ENCODE measurements at regions not wholly inside any gene's neighbourhood (a gene's known extent, or its start where the extent isn't known, plus 50 kb on each side); places are given as distances from the start of the nearest gene placed in this dataset.
"Not testable (repeated sequence)": the region's sequence is repeated elsewhere in the genome, so short reads cannot be mapped to it uniquely, and the experiment has no call there.

DNA sequence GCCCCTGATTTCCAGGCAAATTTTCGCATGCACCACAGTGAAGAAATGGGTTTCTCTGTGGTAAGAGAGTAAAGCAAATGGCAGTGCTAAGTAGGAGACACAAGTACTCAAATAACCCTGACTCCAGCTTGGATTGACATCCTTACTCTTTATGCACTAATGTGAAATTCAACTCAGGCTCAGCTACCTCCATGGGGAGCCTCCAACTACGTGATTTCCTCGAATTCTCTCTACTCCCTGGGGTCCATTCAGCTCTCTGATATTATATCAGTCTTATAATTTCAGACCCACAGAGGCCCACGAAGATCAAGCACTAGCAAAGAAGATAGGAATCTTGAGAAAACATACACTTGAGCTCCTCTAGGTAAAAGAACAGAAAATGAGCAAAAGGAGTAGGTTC lies 407.6 kb upstream of the CCDC54 start:
- WGBS, 2 experiments = 85 to 89% methylated on average over 4 of the region's 4 CpGs

DNA sequence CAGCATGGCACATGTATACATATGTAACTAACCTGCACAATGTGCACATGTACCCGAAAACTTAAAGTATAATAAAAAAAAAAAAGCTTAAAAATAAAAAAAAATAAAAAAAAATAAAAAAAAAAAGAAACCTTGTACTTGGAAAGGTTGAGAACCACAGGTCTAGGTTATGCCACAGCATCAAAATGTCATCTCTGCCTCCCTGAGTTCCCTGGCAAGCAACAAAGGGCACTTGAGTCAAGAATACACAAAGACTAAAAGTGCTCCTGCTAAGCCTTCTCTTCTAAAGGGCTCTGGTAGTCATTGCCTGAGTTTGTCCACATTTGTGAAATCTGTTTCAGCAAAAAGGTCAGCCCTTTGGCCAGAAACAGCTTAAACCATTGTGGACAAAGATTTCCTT lies 395.8 kb upstream of the CCDC54 start:
- WGBS, 2 experiments = no CpG with 5 or more reads among the region's 1 CpG
- H3K27me3 ChIP-seq (ENCODE audit: control insufficient read depth, insufficient read depth, low read length, poor library complexity, severe bottlenecking) = no peaks in the 10 kb centered on the region

More for the DNA sequence above, 407.6 kb upstream of the CCDC54 start:
- Histone ChIP-seq H3K4me1 (ENCODE audit: control insufficient read depth, insufficient read depth, low read length) (no peaks in the 10 kb centered on the region), H3K27me3 (ENCODE audit: control insufficient read depth, insufficient read depth, low read length, poor library complexity, severe bottlenecking) (no peaks in the 10 kb centered on the region), H3K27ac (ENCODE audit: insufficient read depth, low read depth, low read length, poor library complexity, severe bottlenecking) (no peak overlapping the region), H3K9me3 (ENCODE audit: control insufficient read depth, low read length) (no peaks in the 10 kb centered on the region), H3K4me3 (ENCODE audit: insufficient read depth, low read depth, low read length) (no peak overlapping the region), H3K36me3 (ENCODE audit: control insufficient read depth, insufficient read depth, low read length) (no peaks in the 10 kb centered on the region)

DNA sequence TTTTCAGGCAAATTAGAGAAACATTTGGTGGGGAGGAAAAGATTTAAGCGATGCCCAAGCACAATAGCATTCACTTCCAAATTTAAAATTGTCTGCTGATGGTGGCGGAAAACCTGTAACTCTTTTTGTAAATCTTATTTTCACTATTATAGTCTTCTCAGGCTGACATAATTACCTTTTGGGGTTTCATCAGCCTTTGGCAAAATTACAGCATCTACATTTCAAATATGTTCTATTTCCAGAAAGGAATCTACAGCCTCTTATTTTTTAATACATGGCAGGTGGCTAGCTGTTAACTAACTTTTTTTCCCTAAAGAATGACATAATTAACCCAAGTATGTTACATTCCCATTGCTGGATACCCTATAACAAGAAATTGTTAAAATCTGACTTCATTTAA lies 391.5 kb upstream of the CCDC54 start:
- H3K9me3 ChIP-seq (ENCODE audit: control insufficient read depth, low read length) = no peaks in the 10 kb centered on the region
- no peaks in the 10 kb centered on the region for H3K4me1 ChIP-seq (ENCODE audit: control insufficient read depth, insufficient read depth, low read length)
- no peak overlapping the region for H3K27ac ChIP-seq (ENCODE audit: insufficient read depth, low read depth, low read length, poor library complexity, severe bottlenecking)
- 84 to 94% methylated on average over 2 of the region's 2 CpGs for WGBS, 2 experiments
- H3K4me3 ChIP-seq (ENCODE audit: insufficient read depth, low read depth, low read length) = no peak overlapping the region
- H3K27me3 ChIP-seq (ENCODE audit: control insufficient read depth, insufficient read depth, low read length, poor library complexity, severe bottlenecking) = no peaks in the 10 kb centered on the region
- no peaks in the 10 kb centered on the region for H3K36me3 ChIP-seq (ENCODE audit: control insufficient read depth, insufficient read depth, low read length)

More for the DNA sequence above, 395.8 kb upstream of the CCDC54 start:
- Histone ChIP-seq H3K9me3 (ENCODE audit: control insufficient read depth, low read length) (no peaks in the 10 kb centered on the region), H3K4me1 (ENCODE audit: control insufficient read depth, insufficient read depth, low read length) (no peaks in the 10 kb centered on the region), H3K27ac (ENCODE audit: insufficient read depth, low read depth, low read length, poor library complexity, severe bottlenecking) (no peak overlapping the region), H3K36me3 (ENCODE audit: control insufficient read depth, insufficient read depth, low read length) (no peaks in the 10 kb centered on the region), H3K4me3 (ENCODE audit: insufficient read depth, low read depth, low read length) (no peak overlapping the region)

DNA sequence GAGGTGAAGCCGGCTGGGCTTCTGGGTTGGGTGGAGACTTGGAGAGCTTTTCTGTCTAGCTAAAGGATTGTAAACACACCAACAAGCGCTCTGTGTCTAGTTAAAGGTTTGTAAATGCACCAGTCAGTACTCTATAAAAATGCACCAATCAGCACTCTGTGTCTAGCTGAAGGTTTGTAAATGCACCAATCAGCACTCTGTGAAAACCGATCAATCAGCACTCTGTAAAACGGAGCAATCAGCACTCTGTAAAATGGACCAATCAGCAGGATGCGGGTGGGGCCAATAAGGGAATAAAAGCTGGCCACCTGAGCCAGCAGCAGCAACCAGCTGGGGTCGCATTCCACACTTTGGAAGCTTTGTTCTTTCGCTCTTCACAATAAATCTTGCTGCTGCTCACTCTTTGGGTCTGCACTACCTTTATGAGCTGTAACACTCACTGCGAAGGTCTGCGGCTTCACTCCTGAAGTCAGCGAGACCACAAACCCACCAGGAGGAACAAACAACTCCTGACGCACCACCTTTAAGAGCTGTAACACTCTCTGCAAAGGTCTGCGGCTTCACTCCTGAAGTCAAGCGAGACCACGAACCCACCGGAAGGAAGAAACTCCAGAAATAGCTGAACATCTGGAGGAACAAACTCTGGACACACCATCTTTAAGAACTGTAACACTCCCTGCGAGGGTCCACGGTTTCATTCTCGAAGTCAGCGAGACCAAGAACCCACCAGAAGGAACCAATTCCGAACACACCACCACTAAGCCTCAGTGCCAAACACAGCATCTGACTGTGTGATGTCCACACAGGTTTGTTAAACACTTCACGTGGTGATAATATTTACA lies 378.2 kb upstream of the CCDC54 start:
- H3K36me3 ChIP-seq (ENCODE audit: control insufficient read depth, insufficient read depth, low read length); H3K27ac ChIP-seq (ENCODE audit: insufficient read depth, low read depth, low read length, poor library complexity, severe bottlenecking); H3K4me3 ChIP-seq (ENCODE audit: insufficient read depth, low read depth, low read length): not testable (repeated sequence)

DNA sequence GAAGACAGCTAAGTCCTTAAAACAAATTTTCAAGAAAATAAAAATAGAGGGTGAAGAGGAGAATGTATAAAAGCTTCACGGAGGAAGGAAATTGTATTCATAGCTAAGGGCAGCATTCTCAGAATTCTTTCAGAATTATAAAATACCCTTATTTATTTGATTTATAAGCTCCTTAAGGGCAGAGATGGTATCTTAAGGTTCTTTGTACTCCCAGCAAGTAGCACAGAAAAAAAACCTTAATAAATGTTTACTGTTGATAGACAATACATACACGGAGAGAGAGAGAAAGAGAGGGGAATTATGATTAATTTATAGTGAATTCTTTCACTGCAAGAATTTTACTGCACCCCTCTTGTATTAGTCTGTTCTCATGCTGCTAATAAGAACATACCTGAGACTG lies 375.6 kb upstream of the CCDC54 start:
- H3K27me3 ChIP-seq (ENCODE audit: control insufficient read depth, insufficient read depth, low read length, poor library complexity, severe bottlenecking) = no peaks in the 10 kb centered on the region
- WGBS, 2 experiments = 90 to 100% methylated on average over 1 of the region's 2 CpGs
- no peaks in the 10 kb centered on the region for H3K9me3 ChIP-seq (ENCODE audit: control insufficient read depth, low read length)
- H3K4me3 ChIP-seq (ENCODE audit: insufficient read depth, low read depth, low read length) = no peak overlapping the region
- H3K36me3 ChIP-seq (ENCODE audit: control insufficient read depth, insufficient read depth, low read length) = no peaks in the 10 kb centered on the region
- no peak overlapping the region for H3K27ac ChIP-seq (ENCODE audit: insufficient read depth, low read depth, low read length, poor library complexity, severe bottlenecking)
- H3K4me1 ChIP-seq (ENCODE audit: control insufficient read depth, insufficient read depth, low read length) = no peaks in the 10 kb centered on the region

More for the DNA sequence above, 378.2 kb upstream of the CCDC54 start:
- 93 to 96% methylated on average over 20 to 21 of the region's 21 CpGs for WGBS, 2 experiments
- not testable (repeated sequence) for H3K27me3 ChIP-seq (ENCODE audit: control insufficient read depth, insufficient read depth, low read length, poor library complexity, severe bottlenecking); H3K9me3 ChIP-seq (ENCODE audit: control insufficient read depth, low read length); H3K4me1 ChIP-seq (ENCODE audit: control insufficient read depth, insufficient read depth, low read length)

DNA sequence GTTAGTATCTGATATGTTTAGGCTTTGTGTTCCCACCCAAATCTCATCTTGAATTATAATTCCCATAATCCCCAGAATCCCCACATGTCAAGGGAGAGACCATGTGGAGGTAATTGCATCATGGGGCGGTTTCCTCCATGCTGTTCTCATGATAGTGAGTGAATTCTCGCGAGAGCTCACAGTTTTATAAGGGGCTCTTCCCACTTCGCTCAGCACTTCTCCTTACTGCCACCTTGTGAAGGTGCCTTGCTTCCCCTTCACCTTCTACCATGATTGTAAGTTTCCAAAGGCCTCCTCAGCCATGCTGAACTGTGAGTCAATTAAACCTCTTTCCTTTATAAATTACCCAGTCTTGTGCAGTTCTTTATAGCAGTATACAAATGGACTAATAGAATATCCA lies 371.9 kb upstream of the CCDC54 start:
- not testable (repeated sequence) for H3K27me3 ChIP-seq (ENCODE audit: control insufficient read depth, insufficient read depth, low read length, poor library complexity, severe bottlenecking); H3K9me3 ChIP-seq (ENCODE audit: control insufficient read depth, low read length); H3K4me3 ChIP-seq (ENCODE audit: insufficient read depth, low read depth, low read length); H3K4me1 ChIP-seq (ENCODE audit: control insufficient read depth, insufficient read depth, low read length); H3K27ac ChIP-seq (ENCODE audit: insufficient read depth, low read depth, low read length, poor library complexity, severe bottlenecking); H3K36me3 ChIP-seq (ENCODE audit: control insufficient read depth, insufficient read depth, low read length)
- WGBS, 2 experiments = 69 to 74% methylated on average over 4 of the region's 4 CpGs

DNA sequence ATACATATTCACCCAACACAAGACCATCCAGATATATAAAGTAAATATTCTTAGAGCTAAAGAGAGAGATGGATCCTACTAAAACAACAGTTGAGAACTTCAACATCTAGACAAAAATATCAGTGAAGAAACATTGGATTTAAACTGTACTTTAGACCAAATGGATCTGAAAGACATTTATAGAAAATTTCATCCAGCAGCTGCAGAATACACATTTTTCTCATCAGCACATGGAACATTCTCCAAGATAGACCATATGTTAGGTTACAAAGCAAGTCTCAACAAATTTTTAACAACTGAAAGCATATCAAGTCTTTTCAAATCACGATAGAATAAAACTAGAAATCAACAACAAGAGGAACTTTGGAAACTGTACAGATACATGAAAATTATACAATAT lies 369.0 kb upstream of the CCDC54 start:
- Histone ChIP-seq H3K36me3 (ENCODE audit: control insufficient read depth, insufficient read depth, low read length) (no peaks in the 10 kb centered on the region), H3K4me1 (ENCODE audit: control insufficient read depth, insufficient read depth, low read length) (no peaks in the 10 kb centered on the region), H3K27ac (ENCODE audit: insufficient read depth, low read depth, low read length, poor library complexity, severe bottlenecking) (no peak overlapping the region), H3K27me3 (ENCODE audit: control insufficient read depth, insufficient read depth, low read length, poor library complexity, severe bottlenecking) (no peaks in the 10 kb centered on the region), H3K9me3 (ENCODE audit: control insufficient read depth, low read length) (no peaks in the 10 kb centered on the region), H3K4me3 (ENCODE audit: insufficient read depth, low read depth, low read length) (no peak overlapping the region)
- WGBS, 2 experiments = 100% methylated on average over 1 of the region's 1 CpG

DNA sequence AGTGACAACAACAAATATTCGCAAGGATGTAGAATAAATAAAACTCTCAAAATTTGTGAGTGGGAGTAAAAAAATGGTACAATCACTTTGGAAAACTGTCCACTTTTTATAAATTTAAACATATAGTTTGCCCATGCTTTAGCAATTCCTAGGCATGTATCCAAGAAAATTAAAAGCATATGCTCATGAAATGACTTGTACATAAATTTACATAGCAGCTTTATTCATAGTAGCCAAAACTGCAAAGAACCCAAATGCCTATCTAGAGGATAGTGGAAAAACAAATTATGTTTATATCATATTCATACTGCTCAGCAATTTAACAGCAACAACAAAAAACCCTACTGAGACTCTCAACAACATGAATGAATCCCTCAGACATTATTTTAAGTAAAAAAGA lies 363.6 kb upstream of the CCDC54 start:
- Histone ChIP-seq H3K4me1 (ENCODE audit: control insufficient read depth, insufficient read depth, low read length) (no peaks in the 10 kb centered on the region), H3K27ac (ENCODE audit: insufficient read depth, low read depth, low read length, poor library complexity, severe bottlenecking) (no peak overlapping the region), H3K36me3 (ENCODE audit: control insufficient read depth, insufficient read depth, low read length) (no peaks in the 10 kb centered on the region), H3K27me3 (ENCODE audit: control insufficient read depth, insufficient read depth, low read length, poor library complexity, severe bottlenecking) (no peaks in the 10 kb centered on the region), H3K9me3 (ENCODE audit: control insufficient read depth, low read length) (no peaks in the 10 kb centered on the region), H3K4me3 (ENCODE audit: insufficient read depth, low read depth, low read length) (no peak overlapping the region)
- WGBS, 2 experiments = no CpG with 5 or more reads among the region's 1 CpG

DNA sequence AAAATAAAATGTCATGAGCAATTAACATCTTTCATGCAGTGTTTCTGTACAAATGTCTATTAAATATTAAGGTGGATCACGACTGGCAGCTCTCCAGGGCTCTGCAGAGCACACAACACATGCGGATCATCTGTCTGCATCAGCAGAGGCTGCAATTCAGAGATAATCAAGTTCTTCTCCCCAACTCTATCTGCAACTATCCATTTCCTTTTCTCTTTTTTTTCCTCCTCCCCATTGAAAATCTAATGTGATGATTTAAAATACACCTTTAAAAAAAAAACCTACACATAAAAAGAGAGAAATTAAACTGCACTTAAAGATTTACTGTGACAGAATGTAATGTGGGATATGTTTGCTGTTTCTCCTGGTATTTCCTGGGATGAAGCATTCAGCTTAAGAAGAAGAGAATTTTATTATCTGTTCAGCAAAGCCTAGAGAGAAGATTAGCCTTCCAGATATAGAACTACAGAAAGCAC lies 352.6 kb upstream of the CCDC54 start:
- Histone ChIP-seq H3K27ac (ENCODE audit: insufficient read depth, low read depth, low read length, poor library complexity, severe bottlenecking) (no peak overlapping the region), H3K4me3 (ENCODE audit: insufficient read depth, low read depth, low read length) (no peak overlapping the region), H3K4me1 (ENCODE audit: control insufficient read depth, insufficient read depth, low read length) (no peaks in the 10 kb centered on the region), H3K9me3 (ENCODE audit: control insufficient read depth, low read length) (no peaks in the 10 kb centered on the region), H3K27me3 (ENCODE audit: control insufficient read depth, insufficient read depth, low read length, poor library complexity, severe bottlenecking) (no peaks in the 10 kb centered on the region), H3K36me3 (ENCODE audit: control insufficient read depth, insufficient read depth, low read length) (no peaks in the 10 kb centered on the region)
- 80 to 91% methylated on average over 2 of the region's 2 CpGs for WGBS, 2 experiments

DNA sequence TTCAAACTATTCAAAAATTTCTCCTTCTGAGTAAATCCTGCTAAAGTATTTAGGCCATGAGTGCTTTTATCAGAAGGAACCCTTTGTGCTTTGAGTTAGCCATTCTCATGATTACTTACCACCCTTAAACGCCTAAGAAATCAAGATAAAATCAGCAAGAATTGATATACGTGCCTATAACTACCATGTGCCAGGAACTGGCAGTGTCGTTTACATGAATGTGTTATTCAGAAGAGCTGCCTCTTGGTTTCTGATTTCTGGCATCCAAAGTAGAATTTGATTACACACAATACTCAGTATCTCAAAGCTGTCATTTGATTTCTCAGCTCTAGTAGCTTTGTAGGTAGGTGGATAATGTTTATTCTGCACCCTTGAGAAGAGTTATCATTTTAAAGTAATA lies 351.3 kb upstream of the CCDC54 start:
- Histone ChIP-seq H3K4me3 (ENCODE audit: insufficient read depth, low read depth, low read length) (no peak overlapping the region), H3K36me3 (ENCODE audit: control insufficient read depth, insufficient read depth, low read length) (no peaks in the 10 kb centered on the region), H3K27ac (ENCODE audit: insufficient read depth, low read depth, low read length, poor library complexity, severe bottlenecking) (no peak overlapping the region), H3K9me3 (ENCODE audit: control insufficient read depth, low read length) (no peaks in the 10 kb centered on the region), H3K27me3 (ENCODE audit: control insufficient read depth, insufficient read depth, low read length, poor library complexity, severe bottlenecking) (no peaks in the 10 kb centered on the region), H3K4me1 (ENCODE audit: control insufficient read depth, insufficient read depth, low read length) (no peaks in the 10 kb centered on the region)
- 96 to 97% methylated on average over 3 of the region's 3 CpGs for WGBS, 2 experiments
